Natural killer cell (primary cell): ENCODE measurements at regions not wholly inside any gene's neighbourhood (a gene's known extent, or its start where the extent isn't known, plus 50 kb on each side); places are given as distances from the start of the nearest gene placed in this dataset.

Source experiments
- ATAC-seq, 3 donors: fragments of 150-1000 bp in 2 of 3; fragments of 200-7000 bp in 1 of 3; cut with Tn5 transposase; 1 replicate in 1 of 3; 2 replicates in 2 of 3; pipeline ENCODE4 v1.10.0; 2021; ENCODE audit warnings: mild to moderate bottlenecking in 2 of 3, moderate library complexity in 2 of 3
- DNase-seq, 2 donors: peaks; one replicate each; pipeline versions ENCODE4 v3.0.0 to v3.0.0-alpha.2; 2013 to 2021; ENCODE audit warnings: mixed read lengths in 1 of 2
- H3K27ac ChIP-seq: one replicate; pipeline ENCODE4 v1.5.1; 2013; ENCODE audit warnings: mild to moderate bottlenecking, low read length
- H3K27me3 ChIP-seq: one replicate; pipeline ENCODE4 v1.6.1; 2013; ENCODE audit warnings: low read length; ENCODE audit not compliant: control insufficient read depth, insufficient read depth
- H3K36me3 ChIP-seq: one replicate; pipeline ENCODE4 v1.6.1; 2013; ENCODE audit warnings: low read length; ENCODE audit not compliant: control insufficient read depth, insufficient read depth
- H3K4me1 ChIP-seq: one replicate; pipeline ENCODE4 v1.6.1; 2013; ENCODE audit warnings: low read length; ENCODE audit not compliant: control insufficient read depth, insufficient read depth
- H3K4me3 ChIP-seq: one replicate; pipeline ENCODE4 v1.5.1; 2013; ENCODE audit warnings: low read length
- H3K9me3 ChIP-seq: one replicate; pipeline ENCODE4 v1.6.1; 2013; ENCODE audit warnings: low read length; ENCODE audit not compliant: control insufficient read depth, insufficient read depth
- H3K27ac Mint-ChIP-seq, 2 donors: one replicate each; pipeline ENCODE4 v1.8.0; 2022; ENCODE audit warnings: mild to moderate bottlenecking in 2 of 2, mixed read lengths in 2 of 2, moderate library complexity in 1 of 2
- H3K27me3 Mint-ChIP-seq, 2 donors: one replicate each; pipeline ENCODE4 v1.8.0; 2022; ENCODE audit warnings: low read depth in 2 of 2, mixed read lengths in 2 of 2
- H3K36me3 Mint-ChIP-seq: one replicate; pipeline ENCODE4 v1.8.0; 2022; ENCODE audit warnings: mixed read lengths
- H3K4me1 Mint-ChIP-seq, 2 donors: one replicate each; pipeline ENCODE4 v1.8.0; 2022; ENCODE audit warnings: mixed read lengths in 2 of 2
- H3K4me3 Mint-ChIP-seq: one replicate; pipeline ENCODE4 v1.8.0; 2022; ENCODE audit warnings: mild to moderate bottlenecking, moderate library complexity, mixed read lengths
- H3K9me3 Mint-ChIP-seq, 2 donors: one replicate each; pipeline ENCODE4 v1.8.0; 2022; ENCODE audit warnings: mixed read lengths in 2 of 2
- WGBS: methylation state at CpG from one replicate; pipeline ENCODE4 v1.1.7; 2013; ENCODE audit warnings: missing lambda C conversion rate; ENCODE audit not compliant: insufficient coverage; 5-methylcytosine and 5-hydroxymethylcytosine counted together
- intact Hi-C: fragments of 100-400 bp; cut with micrococcal nuclease; formaldehyde crosslinking; loops from one replicate; pipeline ENCODE4 v1.14.2; 2022
- TF ChIP-seq, protein P1 (sequence below): fragments of 200-600 bp; IDR thresholded peaks from one replicate; pipeline ENCODE4 v1.8.0; 2022; ENCODE audit warnings: antibody characterized with exemption

DNA sequence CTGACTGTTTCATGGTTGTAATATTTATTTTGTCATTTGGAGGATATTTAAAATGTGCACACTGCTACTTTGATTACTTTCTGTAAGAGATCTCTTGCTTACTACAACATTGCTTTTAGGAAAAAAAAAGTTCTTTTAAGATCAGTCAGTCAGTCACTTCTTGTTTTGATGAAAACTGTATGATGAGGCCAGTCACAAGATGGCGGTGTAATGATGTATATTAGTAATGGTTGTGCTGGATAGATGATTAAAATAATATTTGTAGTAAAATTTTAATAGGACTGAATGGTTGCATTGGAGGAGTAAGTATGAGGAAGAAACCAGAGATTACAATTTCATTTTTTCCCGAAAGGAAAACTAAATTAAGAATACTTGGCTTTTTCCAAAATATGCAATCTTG is 2411.1 kb downstream of the PCDH9 start:
- Histone ChIP-seq H3K27ac (no peak overlapping the region), H3K36me3 (no peaks in the 10 kb centered on the region), H3K4me3 (no peak overlapping the region), H3K9me3 (no peaks in the 10 kb centered on the region), H3K4me1 (no peaks in the 10 kb centered on the region), H3K27me3 (no peaks in the 10 kb centered on the region)
- H3K27ac Mint-ChIP-seq: no peak overlapping the region
- no peaks in the 10 kb centered on the region for H3K4me1 Mint-ChIP-seq
- TF ChIP-seq, protein P1, sequence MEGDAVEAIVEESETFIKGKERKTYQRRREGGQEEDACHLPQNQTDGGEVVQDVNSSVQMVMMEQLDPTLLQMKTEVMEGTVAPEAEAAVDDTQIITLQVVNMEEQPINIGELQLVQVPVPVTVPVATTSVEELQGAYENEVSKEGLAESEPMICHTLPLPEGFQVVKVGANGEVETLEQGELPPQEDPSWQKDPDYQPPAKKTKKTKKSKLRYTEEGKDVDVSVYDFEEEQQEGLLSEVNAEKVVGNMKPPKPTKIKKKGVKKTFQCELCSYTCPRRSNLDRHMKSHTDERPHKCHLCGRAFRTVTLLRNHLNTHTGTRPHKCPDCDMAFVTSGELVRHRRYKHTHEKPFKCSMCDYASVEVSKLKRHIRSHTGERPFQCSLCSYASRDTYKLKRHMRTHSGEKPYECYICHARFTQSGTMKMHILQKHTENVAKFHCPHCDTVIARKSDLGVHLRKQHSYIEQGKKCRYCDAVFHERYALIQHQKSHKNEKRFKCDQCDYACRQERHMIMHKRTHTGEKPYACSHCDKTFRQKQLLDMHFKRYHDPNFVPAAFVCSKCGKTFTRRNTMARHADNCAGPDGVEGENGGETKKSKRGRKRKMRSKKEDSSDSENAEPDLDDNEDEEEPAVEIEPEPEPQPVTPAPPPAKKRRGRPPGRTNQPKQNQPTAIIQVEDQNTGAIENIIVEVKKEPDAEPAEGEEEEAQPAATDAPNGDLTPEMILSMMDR: no peak
- intact Hi-C loops: no loop called here
- 100% methylated on average over 2 of the region's 2 CpGs for WGBS
- DNase-seq (no peak), ATAC-seq (no peak)
- H3K9me3 Mint-ChIP-seq: peaks cover 12 to 13% of the 10 kb centered on the region in 2 donors
- H3K27me3 Mint-ChIP-seq: no peaks in the 10 kb centered on the region
- H3K4me3 Mint-ChIP-seq: no peak overlapping the region
- no peaks in the 10 kb centered on the region for H3K36me3 Mint-ChIP-seq

DNA sequence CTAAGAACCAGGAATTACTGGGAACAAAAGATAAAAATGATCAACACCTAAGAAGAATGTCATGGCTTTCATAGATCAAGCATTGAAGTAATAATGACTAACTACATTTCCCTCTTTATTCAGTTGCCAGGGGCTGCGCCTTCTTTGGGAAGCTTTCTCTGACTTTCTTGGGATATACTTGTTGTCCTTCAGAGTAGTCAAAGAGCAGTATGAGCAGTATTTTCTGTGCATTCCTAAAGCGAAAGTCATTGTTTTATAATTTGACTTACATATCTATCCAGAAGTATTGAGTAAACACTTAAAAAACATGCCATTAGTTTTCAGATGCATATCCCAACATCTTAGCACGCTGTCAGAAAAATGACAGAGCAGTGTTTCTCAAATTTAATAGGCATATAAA is 2412.4 kb downstream of the PCDH9 start:
- peaks cover 7 to 15% of the 10 kb centered on the region in 2 donors for H3K9me3 Mint-ChIP-seq
- no peak overlapping the region for H3K27ac Mint-ChIP-seq
- no peaks in the 10 kb centered on the region for H3K36me3 Mint-ChIP-seq
- H3K4me3 Mint-ChIP-seq: no peak overlapping the region
- Histone ChIP-seq H3K27me3 (no peaks in the 10 kb centered on the region), H3K9me3 (no peaks in the 10 kb centered on the region), H3K4me3 (no peak overlapping the region), H3K36me3 (no peaks in the 10 kb centered on the region), H3K27ac (no peak overlapping the region), H3K4me1 (no peaks in the 10 kb centered on the region)
- ATAC-seq: no peak
- intact Hi-C loops: no loop called here
- TF ChIP-seq, protein P1: no peak
- 100% methylated on average over 2 of the region's 3 CpGs for WGBS
- no peaks in the 10 kb centered on the region for H3K4me1 Mint-ChIP-seq
- no peaks in the 10 kb centered on the region for H3K27me3 Mint-ChIP-seq
- DNase-seq: no peak

DNA sequence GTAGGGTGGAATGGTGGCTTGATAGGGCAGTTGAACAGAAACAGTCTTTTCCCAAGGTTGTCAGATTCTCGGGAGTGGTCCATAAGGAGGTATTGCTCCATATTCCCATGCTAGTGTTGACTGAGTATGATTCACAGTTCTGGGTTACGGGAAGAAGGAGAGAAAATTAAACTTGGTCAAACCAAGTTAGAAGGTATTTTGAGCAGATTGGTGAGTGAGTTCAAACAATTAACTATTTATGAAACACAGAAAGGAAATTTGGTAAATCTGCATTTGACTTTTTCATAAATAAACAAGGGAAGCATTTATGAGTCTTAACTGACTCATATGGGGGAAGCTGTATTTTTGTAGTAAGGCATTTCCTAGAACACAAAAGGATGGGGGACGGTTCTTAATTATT is 2419.4 kb downstream of the PCDH9 start:
- WGBS: 81% methylated on average over 2 of the region's 3 CpGs
- peaks cover 3% of the 10 kb centered on the region for H3K9me3 ChIP-seq
- intact Hi-C loops: no loop called here
- H3K4me1 ChIP-seq: no peaks in the 10 kb centered on the region
- Mint-ChIP-seq H3K9me3 (peaks cover 7 to 20% of the 10 kb centered on the region in 2 donors), H3K27me3 (no peaks in the 10 kb centered on the region), H3K4me3 (no peak overlapping the region), H3K36me3 (no peaks in the 10 kb centered on the region), H3K4me1 (no peaks in the 10 kb centered on the region), H3K27ac (no peak overlapping the region)
- H3K4me3 ChIP-seq: no peak overlapping the region
- H3K27me3 ChIP-seq: no peaks in the 10 kb centered on the region
- ATAC-seq (no peak), DNase-seq (no peak)
- no peaks in the 10 kb centered on the region for H3K36me3 ChIP-seq
- H3K27ac ChIP-seq: no peak overlapping the region
- TF ChIP-seq, protein P1: no peak

DNA sequence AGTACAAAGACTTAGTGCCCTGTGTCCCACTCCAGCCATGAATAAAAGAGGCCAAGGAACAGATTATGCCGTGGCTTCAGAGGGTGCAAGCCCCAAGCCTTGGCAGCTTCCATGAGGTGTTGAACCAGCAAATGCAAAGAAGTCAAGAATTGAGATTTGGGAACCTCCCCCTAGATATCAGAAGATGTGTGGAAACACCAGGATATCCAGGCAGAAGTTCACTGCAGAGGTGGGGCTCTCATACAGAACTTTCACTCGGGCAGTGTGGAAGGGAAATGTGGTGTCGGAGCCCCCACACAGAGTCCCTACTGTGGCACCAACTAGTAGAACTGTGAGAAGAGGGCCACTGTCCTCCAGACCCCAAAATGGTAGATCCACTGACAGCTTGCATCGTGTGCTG is 2421.4 kb downstream of the PCDH9 start:
- H3K36me3 ChIP-seq: no peaks in the 10 kb centered on the region
- no peaks in the 10 kb centered on the region for H3K27me3 ChIP-seq
- no peak overlapping the region for H3K4me3 Mint-ChIP-seq
- H3K36me3 Mint-ChIP-seq: no peaks in the 10 kb centered on the region
- no peak for DNase-seq
- ATAC-seq: no peak
- H3K9me3 ChIP-seq: peaks cover 3% of the 10 kb centered on the region
- H3K9me3 Mint-ChIP-seq: peaks cover 7 to 18% of the 10 kb centered on the region in 2 donors
- no peak overlapping the region for H3K27ac Mint-ChIP-seq
- TF ChIP-seq, protein P1: no peak
- H3K27me3 Mint-ChIP-seq: no peaks in the 10 kb centered on the region
- 81% methylated on average over 4 of the region's 4 CpGs for WGBS
- intact Hi-C loops: no loop called here
- H3K4me1 ChIP-seq: no peaks in the 10 kb centered on the region
- H3K27ac ChIP-seq: no peak overlapping the region
- H3K4me1 Mint-ChIP-seq: no peaks in the 10 kb centered on the region
- H3K4me3 ChIP-seq: no peak overlapping the region
